Pulmonary artery endothelial cell (primary cell): ENCODE measurements at regions not wholly inside any gene's neighbourhood (a gene's known extent, or its start where the extent isn't known, plus 50 kb on each side); places are given as distances from the start of the nearest gene placed in this dataset.

Experiments
- DNase-seq: peaks from one replicate; pipeline ENCODE4 v3.0.0-alpha.2; 2011; ENCODE audit warnings: low read depth, low spot score

- DNase-seq, result no peak
Observed at GRCh38 chr5:173796721-173797495, 91.2 kb upstream of the CPEB4 start.

GRCh38 chr5:173798127-173798810, 89.9 kb upstream of the CPEB4 start:
- DNase-seq, result no peak

- DNase-seq, result no peak
Observed at GRCh38 chr5:173800340-173800739, 87.8 kb upstream of the CPEB4 start.

GRCh38 chr5:173801006-173801405, 87.1 kb upstream of the CPEB4 start:
- DNase-seq, result no peak

GRCh38 chr5:173802670-173803165, 85.4 kb upstream of the CPEB4 start:
- DNase-seq, result no peak

GRCh38 chr5:173804579-173804978, 83.6 kb upstream of the CPEB4 start:
- no peak for DNase-seq

GRCh38 chr5:173806270-173807035, 81.7 kb upstream of the CPEB4 start:
- no peak for DNase-seq

GRCh38 chr5:173807181-173807655, 80.9 kb upstream of the CPEB4 start:
- no peak for DNase-seq

- DNase-seq, result no peak
Observed at GRCh38 chr5:173808079-173808808, 79.9 kb upstream of the CPEB4 start.

GRCh38 chr5:173809014-173809413, 79.1 kb upstream of the CPEB4 start:
- no peak for DNase-seq

GRCh38 chr5:173812811-173813550, 75.2 kb upstream of the CPEB4 start:
- no peak for DNase-seq

- no peak for DNase-seq
Observed at GRCh38 chr5:173814053-173814452, 74.1 kb upstream of the CPEB4 start.

GRCh38 chr5:173815571-173815970, 72.6 kb upstream of the CPEB4 start:
- no peak for DNase-seq

- DNase-seq, result no peak
Observed at GRCh38 chr5:173816728-173817127, 71.4 kb upstream of the CPEB4 start.

- DNase-seq, result no peak
Observed at GRCh38 chr5:173817561-173817960, 70.6 kb upstream of the CPEB4 start.

- no peak for DNase-seq
Observed at GRCh38 chr5:173819521-173819920, 68.6 kb upstream of the CPEB4 start.

GRCh38 chr5:173823274-173823644, 64.9 kb upstream of the CPEB4 start:
- DNase-seq, result no peak

- DNase-seq, result no peak
Observed at GRCh38 chr5:173823721-173824567, 64.2 kb upstream of the CPEB4 start.

- no peak for DNase-seq
Observed at GRCh38 chr5:173825215-173825865, 62.8 kb upstream of the CPEB4 start.
